Vagina (tissue), 2 donors: ENCODE measurements at regions not wholly inside any gene's neighbourhood (a gene's known extent, or its start where the extent isn't known, plus 50 kb on each side); places are given as distances from the start of the nearest gene placed in this dataset.

ENCODE experiments used
- DNase-seq, 2 donors: peaks; one replicate each; pipeline ENCODE4 v3.0.0-alpha.2; 2017; ENCODE audit errors: extremely low spot score in 2 of 2
- H3K27ac ChIP-seq: fragments of 200-600 bp; sonication (generic); one replicate; pipeline ENCODE4 v1.5.1; 2019
- H3K27me3 ChIP-seq: fragments of 200-600 bp; sonication (generic); one replicate; pipeline ENCODE4 v1.5.1; 2019
- H3K36me3 ChIP-seq, 2 donors: fragments of 200-600 bp; sonication (generic); one replicate each; pipeline ENCODE4 v1.5.1; 2017 to 2019
- H3K4me1 ChIP-seq: fragments of 200-600 bp; sonication (generic); one replicate; pipeline ENCODE4 v1.5.1; 2019
- H3K4me3 ChIP-seq, 2 donors: fragments of 200-600 bp; sonication (generic); 1 replicate in 1 of 2; 2 replicates in 1 of 2; pipeline ENCODE4 v1.5.1; 2016 to 2019
- H3K9me3 ChIP-seq: fragments of 200-600 bp; sonication (generic); one replicate; pipeline ENCODE4 v1.5.1; 2019
- POLR2A ChIP-seq, 2 donors: fragments of 450-650 bp; IDR thresholded peaks; one replicate each; pipeline ENCODE4 v1.6.1; 2017; ENCODE audit warnings: antibody characterized with exemption in 2 of 2, mild to moderate bottlenecking in 2 of 2, moderate library complexity in 2 of 2
- POLR2AphosphoS5 ChIP-seq, 2 donors: sonication (generic); formaldehyde crosslinking; IDR thresholded peaks; one replicate each; pipeline ENCODE4 v1.9.0; 2017; ENCODE audit warnings: antibody characterized with exemption in 2 of 2, mild to moderate bottlenecking in 2 of 2, low read depth in 1 of 2; ENCODE audit not compliant: insufficient read depth in 1 of 2
- intact Hi-C: fragments of 100-400 bp; cut with DNase I; formaldehyde crosslinking; loops from one replicate; pipeline ENCODE4 v1.15.1; 2023
- TF ChIP-seq, protein P1 (sequence below), 3 experiments: fragments of 450-650 bp in 2 of 3; fragments of 200-600 bp in 1 of 3; sonication (generic) in 1 of 3; IDR thresholded peaks; one replicate each; pipeline ENCODE4 v1.5.1; 2017 to 2019; ENCODE audit warnings: antibody characterized with exemption in 3 of 3, mild to moderate bottlenecking in 2 of 3, moderate library complexity in 2 of 3

DNA sequence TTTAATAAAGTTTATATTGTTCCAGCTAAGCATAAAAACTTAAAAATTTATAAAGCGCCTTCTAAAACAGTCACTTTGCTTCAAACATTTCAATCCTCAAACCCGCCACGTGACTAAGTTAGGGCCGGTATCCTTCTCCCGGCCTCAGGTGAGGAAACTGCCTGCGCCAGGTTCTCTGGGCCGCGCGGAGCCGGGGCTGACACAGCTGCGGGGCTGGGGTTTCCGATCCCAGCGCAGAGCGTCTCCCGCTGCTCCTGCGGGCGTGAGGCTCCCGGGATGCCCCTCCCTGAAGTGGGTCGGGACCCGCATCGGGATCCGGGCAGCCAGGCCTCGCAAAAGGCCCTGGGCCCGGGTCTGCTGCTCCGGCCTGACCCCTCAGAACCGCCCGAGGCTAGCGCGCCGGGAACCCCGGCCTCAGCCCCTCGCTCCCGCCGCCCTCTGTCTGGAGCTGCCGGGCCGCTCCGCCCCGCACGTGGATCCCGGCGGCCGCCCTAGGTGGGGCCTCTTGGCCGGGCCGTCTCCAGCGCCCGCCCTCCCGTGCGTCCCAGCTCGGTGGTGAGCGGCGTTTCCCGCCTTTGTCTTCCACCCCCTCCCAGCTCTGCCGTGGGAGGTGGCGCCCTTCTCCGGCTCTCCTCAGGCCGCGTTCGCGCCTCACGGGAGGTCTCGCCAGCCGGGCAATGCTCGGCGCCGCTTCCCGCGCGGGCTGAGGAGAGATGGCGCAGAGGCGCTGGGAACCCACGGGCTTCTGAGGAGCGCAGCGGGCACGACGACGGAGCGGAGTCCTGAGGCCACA is 267.9 kb downstream of the DLL1 start:
- Histone ChIP-seq H3K4me3 (peak overlapping the region in 1 of 2 donors; percentile 12), H3K9me3 (no peaks in the 10 kb centered on the region), H3K36me3 (no peaks in the 10 kb centered on the region), H3K27me3 (no peaks in the 10 kb centered on the region), H3K27ac (peak overlapping the region; percentile 77), H3K4me1 (peaks cover 62% of the 10 kb centered on the region)
- peak in 1 of 2 donors; percentile 49 for TF ChIP-seq POLR2AphosphoS5 (IDR thresholded peaks at IDR 0.05; ENCODE audit: insufficient read depth in 1 of 2, low read depth in 1 of 2)
- TF ChIP-seq, protein P1, sequence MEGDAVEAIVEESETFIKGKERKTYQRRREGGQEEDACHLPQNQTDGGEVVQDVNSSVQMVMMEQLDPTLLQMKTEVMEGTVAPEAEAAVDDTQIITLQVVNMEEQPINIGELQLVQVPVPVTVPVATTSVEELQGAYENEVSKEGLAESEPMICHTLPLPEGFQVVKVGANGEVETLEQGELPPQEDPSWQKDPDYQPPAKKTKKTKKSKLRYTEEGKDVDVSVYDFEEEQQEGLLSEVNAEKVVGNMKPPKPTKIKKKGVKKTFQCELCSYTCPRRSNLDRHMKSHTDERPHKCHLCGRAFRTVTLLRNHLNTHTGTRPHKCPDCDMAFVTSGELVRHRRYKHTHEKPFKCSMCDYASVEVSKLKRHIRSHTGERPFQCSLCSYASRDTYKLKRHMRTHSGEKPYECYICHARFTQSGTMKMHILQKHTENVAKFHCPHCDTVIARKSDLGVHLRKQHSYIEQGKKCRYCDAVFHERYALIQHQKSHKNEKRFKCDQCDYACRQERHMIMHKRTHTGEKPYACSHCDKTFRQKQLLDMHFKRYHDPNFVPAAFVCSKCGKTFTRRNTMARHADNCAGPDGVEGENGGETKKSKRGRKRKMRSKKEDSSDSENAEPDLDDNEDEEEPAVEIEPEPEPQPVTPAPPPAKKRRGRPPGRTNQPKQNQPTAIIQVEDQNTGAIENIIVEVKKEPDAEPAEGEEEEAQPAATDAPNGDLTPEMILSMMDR (IDR thresholded peaks at IDR 0.05), result no peak
- TF ChIP-seq POLR2A (IDR thresholded peaks at IDR 0.05), result no peak
- intact Hi-C loops, result no loop called here
- peak in 1 of 2 donors; percentile 79 for DNase-seq

DNA sequence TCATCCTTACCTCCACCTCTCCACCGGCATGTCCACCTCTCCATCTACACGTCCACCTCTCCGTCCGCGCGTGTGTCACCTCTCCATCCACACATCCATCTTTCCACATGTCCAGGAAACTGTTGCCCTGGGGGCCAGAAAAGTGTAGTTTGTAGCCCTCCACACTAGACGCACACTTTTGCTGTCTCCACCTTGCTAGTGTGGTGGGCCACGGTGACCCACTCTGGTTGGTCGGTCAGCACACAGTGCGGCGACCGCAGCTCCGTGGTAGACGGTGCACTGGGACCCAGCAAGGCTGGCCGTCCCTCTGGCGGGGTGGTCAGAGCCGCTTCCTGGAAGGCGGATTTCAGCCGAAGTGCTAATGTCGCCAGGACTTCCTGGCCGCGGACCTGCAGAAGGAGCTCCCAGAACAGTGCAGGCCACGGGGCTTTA is 268.6 kb downstream of the DLL1 start:
- Histone ChIP-seq H3K4me3 (no peak overlapping the region), H3K36me3 (no peaks in the 10 kb centered on the region), H3K27ac (no peak overlapping the region), H3K27me3 (no peaks in the 10 kb centered on the region), H3K4me1 (peaks cover 59% of the 10 kb centered on the region), H3K9me3 (no peaks in the 10 kb centered on the region)
- peak in 1 of 2 donors; percentile 77 for DNase-seq
- intact Hi-C loops, result no loop called here
- TF ChIP-seq POLR2AphosphoS5 (IDR thresholded peaks at IDR 0.05; ENCODE audit: insufficient read depth in 1 of 2, low read depth in 1 of 2) (no peak), POLR2A (IDR thresholded peaks at IDR 0.05) (no peak)
- TF ChIP-seq, protein P1 (IDR thresholded peaks at IDR 0.05), result no peak

DNA sequence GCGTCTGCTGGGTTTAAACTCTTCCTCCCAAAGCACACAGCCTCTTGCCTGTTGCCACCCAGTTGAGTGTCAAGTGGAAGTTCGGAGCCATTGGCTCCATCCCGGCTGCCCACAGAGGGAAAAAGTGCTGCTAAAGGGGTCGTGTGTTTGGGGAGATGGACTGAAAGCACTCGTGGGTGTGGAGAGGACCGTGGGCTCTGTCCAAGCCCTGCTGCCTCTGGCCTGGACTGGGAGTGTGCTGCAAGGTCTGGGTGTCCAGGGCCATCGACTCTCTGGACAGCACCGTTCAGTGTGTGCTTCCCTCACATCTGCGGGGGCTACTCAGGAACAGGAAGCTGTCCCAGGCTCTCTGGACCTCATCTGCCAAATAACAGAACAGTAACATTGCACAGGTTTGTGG is 269.3 kb downstream of the DLL1 start:
- peak in 1 of 2 donors; percentile 47 for DNase-seq
- H3K4me3 ChIP-seq, result no peak overlapping the region
- H3K36me3 ChIP-seq, result no peaks in the 10 kb centered on the region
- intact Hi-C loops, result no loop called here
- no peak overlapping the region for H3K27ac ChIP-seq
- H3K9me3 ChIP-seq, result no peaks in the 10 kb centered on the region
- TF ChIP-seq, protein P1 (IDR thresholded peaks at IDR 0.05), result no peak
- TF ChIP-seq POLR2A (IDR thresholded peaks at IDR 0.05) (no peak), POLR2AphosphoS5 (IDR thresholded peaks at IDR 0.05; ENCODE audit: insufficient read depth in 1 of 2, low read depth in 1 of 2) (no peak)
- no peaks in the 10 kb centered on the region for H3K27me3 ChIP-seq
- H3K4me1 ChIP-seq, result peaks cover 51% of the 10 kb centered on the region

DNA sequence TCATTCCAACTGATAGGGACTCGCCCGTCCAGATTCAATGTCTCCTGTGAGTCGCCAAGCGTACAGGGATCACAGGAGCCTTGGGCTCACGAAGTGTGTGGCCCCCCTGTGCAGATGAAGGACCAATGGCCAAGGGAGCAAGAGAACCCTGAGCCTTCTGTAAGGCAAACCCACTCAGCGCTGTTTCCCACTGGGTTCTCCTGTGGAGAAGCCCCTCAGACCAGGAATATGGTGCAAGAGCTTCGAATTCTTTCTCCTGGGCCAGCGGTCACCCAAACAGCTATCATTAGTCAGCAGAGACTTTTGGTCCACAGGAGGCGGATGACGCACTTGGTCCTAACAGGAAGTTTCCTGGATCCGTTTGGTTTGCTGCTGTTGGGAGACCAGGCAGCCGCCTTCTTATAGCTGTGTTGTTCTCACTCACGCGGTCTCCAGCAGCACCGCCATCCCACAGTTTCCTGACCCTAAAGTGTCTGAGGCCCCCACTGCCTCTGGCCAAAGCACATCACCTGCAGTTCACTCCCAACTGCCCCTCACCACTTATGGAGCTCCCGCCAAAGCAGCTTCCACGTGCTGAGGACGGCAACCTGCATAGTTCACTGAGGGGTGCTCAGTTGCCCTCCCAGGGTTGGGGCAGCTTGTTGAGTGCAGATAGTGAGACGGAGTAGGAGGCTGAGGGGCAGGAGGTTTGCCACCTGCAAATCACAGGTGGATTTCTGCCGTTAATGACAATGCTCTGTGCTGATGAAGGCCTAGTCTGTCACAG is 268.6 kb downstream of the ERMARD start:
- Histone ChIP-seq H3K36me3 (no peaks in the 10 kb centered on the region), H3K9me3 (no peaks in the 10 kb centered on the region), H3K27ac (peak overlapping the region; percentile 75), H3K4me3 (no peak overlapping the region), H3K27me3 (no peaks in the 10 kb centered on the region), H3K4me1 (peaks cover 38% of the 10 kb centered on the region)
- peak; percentile 84 to 86 for DNase-seq
- intact Hi-C loops, result no loop called here
- no peak for TF ChIP-seq POLR2AphosphoS5 (IDR thresholded peaks at IDR 0.05; ENCODE audit: insufficient read depth in 1 of 2, low read depth in 1 of 2)
- TF ChIP-seq POLR2A (IDR thresholded peaks at IDR 0.05), result no peak
- TF ChIP-seq, protein P1 (IDR thresholded peaks at IDR 0.05), result no peak
